Testis (tissue), 2 donors: ENCODE measurements at regions not wholly inside any gene's neighbourhood (a gene's known extent, or its start where the extent isn't known, plus 50 kb on each side); places are given as distances from the start of the nearest gene placed in this dataset.

Experiments
- DNase-seq: peaks from one replicate; pipeline ENCODE4 v3.0.0-alpha.2; 2019
- H3K27ac ChIP-seq, 2 donors: fragments of 200-600 bp; sonication (generic); one replicate each; pipeline ENCODE4 v1.5.1; 2019
- H3K27me3 ChIP-seq: fragments of 200-600 bp; sonication (generic); one replicate; pipeline ENCODE4 v1.5.1; 2019
- H3K36me3 ChIP-seq: fragments of 200-600 bp; sonication (generic); one replicate; pipeline ENCODE4 v1.5.1; 2017; ENCODE audit warnings: low read depth; ENCODE audit errors: missing control alignments
- H3K4me1 ChIP-seq: fragments of 200-600 bp; sonication (generic); one replicate; pipeline ENCODE4 v1.5.1; 2019
- H3K4me3 ChIP-seq, 2 donors: fragments of 200-600 bp; sonication (generic); one replicate each; pipeline ENCODE4 v1.5.1; 2017 to 2019
- H3K9me3 ChIP-seq: fragments of 200-600 bp; sonication (generic); one replicate; pipeline ENCODE4 v1.5.1; 2017
- POLR2A ChIP-seq: fragments of 450-650 bp; IDR thresholded peaks from one replicate; pipeline ENCODE4 v1.6.1; 2017; ENCODE audit warnings: antibody characterized with exemption, mild to moderate bottlenecking, moderate library complexity
- WGBS, 2 donors: methylation state at CpG; one replicate each; pipeline ENCODE4 v1.1.5; 2018; 5-methylcytosine and 5-hydroxymethylcytosine counted together
- intact Hi-C: fragments of 100-400 bp; cut with DNase I; formaldehyde crosslinking; loops from one replicate; pipeline ENCODE4 v1.15.1; 2023; ENCODE audit warnings: low total_unique reads
- TF ChIP-seq, protein P1 (sequence below), 3 experiments: fragments of 450-650 bp in 2 of 3; fragments of 200-600 bp in 1 of 3; sonication (generic) in 1 of 3; IDR thresholded peaks; one replicate each; pipeline ENCODE4 v1.5.1; 2016 to 2019; ENCODE audit warnings: antibody characterized with exemption in 3 of 3, mild to moderate bottlenecking in 2 of 3, moderate library complexity in 1 of 3

DNA sequence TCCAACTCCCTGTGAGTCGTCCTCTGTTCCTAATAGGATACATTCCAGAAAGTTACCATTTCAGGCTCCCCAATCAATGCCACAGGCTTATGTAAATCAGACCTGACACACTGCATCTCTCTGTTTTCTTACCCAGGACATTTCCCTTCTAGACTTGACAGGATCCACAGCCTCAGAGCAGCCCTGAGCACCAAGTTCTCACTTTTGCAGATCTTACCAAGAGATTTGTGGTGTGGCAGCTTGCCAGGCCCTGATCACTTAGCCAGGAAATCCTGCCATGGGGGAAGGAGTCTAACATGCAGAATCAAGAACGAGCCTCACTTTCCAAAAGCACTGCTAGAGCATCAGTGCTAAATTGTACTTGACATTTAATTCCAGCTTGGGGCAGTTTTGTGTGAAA is 202.9 kb downstream of the TBX15 start:
- intact Hi-C loops: no loop called here
- Histone ChIP-seq H3K4me3 (no peak overlapping the region), H3K36me3 (no peaks in the 10 kb centered on the region), H3K4me1 (no peaks in the 10 kb centered on the region), H3K27me3 (no peaks in the 10 kb centered on the region), H3K27ac (no peak overlapping the region), H3K9me3 (no peaks in the 10 kb centered on the region)
- no peak for TF ChIP-seq POLR2A
- TF ChIP-seq, protein P1, sequence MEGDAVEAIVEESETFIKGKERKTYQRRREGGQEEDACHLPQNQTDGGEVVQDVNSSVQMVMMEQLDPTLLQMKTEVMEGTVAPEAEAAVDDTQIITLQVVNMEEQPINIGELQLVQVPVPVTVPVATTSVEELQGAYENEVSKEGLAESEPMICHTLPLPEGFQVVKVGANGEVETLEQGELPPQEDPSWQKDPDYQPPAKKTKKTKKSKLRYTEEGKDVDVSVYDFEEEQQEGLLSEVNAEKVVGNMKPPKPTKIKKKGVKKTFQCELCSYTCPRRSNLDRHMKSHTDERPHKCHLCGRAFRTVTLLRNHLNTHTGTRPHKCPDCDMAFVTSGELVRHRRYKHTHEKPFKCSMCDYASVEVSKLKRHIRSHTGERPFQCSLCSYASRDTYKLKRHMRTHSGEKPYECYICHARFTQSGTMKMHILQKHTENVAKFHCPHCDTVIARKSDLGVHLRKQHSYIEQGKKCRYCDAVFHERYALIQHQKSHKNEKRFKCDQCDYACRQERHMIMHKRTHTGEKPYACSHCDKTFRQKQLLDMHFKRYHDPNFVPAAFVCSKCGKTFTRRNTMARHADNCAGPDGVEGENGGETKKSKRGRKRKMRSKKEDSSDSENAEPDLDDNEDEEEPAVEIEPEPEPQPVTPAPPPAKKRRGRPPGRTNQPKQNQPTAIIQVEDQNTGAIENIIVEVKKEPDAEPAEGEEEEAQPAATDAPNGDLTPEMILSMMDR (IDR thresholded peaks at IDR 0.05): no peak
- WGBS, 2 donors: 44 to 46% methylated on average over 2 of the region's 2 CpGs
- DNase-seq: no peak

DNA sequence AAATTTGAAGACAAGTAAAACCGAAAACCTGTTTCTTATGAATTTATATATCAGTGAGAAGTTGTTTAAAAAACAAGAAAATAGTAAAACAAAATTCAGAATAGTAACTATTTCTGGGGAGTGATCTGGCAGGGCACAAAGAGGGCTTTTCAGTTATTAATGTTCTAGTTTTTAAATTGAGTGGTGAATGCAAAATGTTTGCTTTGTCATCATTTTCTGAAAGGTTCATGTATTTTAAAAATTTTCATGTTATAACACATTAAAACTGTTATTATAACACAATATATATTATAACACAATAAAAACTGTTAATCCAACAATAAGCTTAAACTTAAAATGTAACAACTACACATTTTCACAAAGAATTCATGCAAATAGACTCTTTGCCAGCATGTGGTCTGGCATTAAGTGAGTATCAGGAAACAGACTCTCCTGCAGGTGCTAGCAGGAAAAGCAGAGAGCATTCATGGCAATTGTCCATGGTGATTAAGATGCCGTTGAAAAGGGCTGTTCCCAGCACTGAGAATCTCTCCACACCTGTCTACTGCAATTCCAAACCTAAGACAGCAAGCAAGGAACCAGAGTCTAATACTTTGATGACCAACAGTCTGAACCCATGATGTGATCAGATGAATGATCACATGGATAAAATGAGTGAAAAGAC is 204.9 kb downstream of the TBX15 start:
- Histone ChIP-seq H3K9me3 (no peaks in the 10 kb centered on the region), H3K36me3 (no peaks in the 10 kb centered on the region), H3K27me3 (no peaks in the 10 kb centered on the region), H3K4me3 (no peak overlapping the region), H3K27ac (no peak overlapping the region), H3K4me1 (no peaks in the 10 kb centered on the region)
- DNase-seq: no peak
- 58 to 68% methylated on average over 2 of the region's 2 CpGs for WGBS, 2 donors
- intact Hi-C loops: no loop called here
- TF ChIP-seq, protein P1 (IDR thresholded peaks at IDR 0.05): no peak
- TF ChIP-seq POLR2A: no peak

DNA sequence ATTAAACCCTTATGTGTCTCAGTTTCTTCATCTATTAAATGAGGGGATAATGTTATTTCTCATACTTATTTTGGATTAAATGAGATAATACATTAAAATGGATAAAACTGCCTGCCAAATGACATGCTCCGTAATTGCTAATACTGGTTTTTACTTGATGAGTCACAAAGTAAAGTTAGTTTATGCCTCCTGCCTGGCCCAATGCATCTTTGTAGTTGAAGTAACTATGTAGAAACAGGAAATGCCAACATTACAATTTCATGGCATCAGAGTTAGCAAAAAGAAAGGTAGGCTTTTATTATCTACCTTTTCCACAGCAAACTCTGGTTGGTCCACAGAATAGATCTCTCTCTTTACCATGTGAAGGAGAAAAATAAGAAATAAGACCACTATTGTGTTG is 214.5 kb downstream of the TBX15 start:
- TF ChIP-seq, protein P1 (IDR thresholded peaks at IDR 0.05): no peak
- no peak for TF ChIP-seq POLR2A
- DNase-seq: no peak
- intact Hi-C loops: no loop called here
- Histone ChIP-seq H3K27me3 (no peaks in the 10 kb centered on the region), H3K4me1 (no peaks in the 10 kb centered on the region), H3K4me3 (no peak overlapping the region), H3K27ac (no peak overlapping the region), H3K9me3 (no peaks in the 10 kb centered on the region), H3K36me3 (no peaks in the 10 kb centered on the region)
- 81 to 84% methylated on average over 1 of the region's 1 CpG for WGBS, 2 donors

DNA sequence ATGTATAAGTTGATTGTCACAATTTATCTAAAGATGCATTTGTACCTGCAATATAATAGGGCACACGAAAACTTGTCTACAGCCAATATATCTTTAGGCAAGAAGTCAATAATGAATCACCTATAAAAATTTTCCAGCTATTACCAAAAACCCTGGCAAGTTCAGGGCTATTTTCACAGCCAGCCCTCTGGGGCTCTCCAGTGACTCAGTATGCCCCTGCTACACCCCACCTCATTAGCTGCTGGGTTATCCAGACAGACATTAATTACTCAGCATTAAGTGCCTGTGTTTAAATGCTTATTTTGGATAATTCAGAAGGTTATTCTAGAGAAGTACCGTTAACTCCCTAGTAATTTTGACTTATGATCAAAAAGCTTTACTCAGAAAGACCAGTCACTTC is 220.2 kb downstream of the TBX15 start:
- TF ChIP-seq, protein P1 (IDR thresholded peaks at IDR 0.05): no peak
- TF ChIP-seq POLR2A: no peak
- no peaks in the 10 kb centered on the region for H3K9me3 ChIP-seq
- WGBS, 2 donors: 75 to 76% methylated on average over 2 of the region's 2 CpGs
- no peaks in the 10 kb centered on the region for H3K36me3 ChIP-seq
- H3K27ac ChIP-seq: no peak overlapping the region
- DNase-seq: no peak
- no peak overlapping the region for H3K4me3 ChIP-seq
- H3K27me3 ChIP-seq: no peaks in the 10 kb centered on the region
- H3K4me1 ChIP-seq: no peaks in the 10 kb centered on the region
- intact Hi-C loops: no loop called here

DNA sequence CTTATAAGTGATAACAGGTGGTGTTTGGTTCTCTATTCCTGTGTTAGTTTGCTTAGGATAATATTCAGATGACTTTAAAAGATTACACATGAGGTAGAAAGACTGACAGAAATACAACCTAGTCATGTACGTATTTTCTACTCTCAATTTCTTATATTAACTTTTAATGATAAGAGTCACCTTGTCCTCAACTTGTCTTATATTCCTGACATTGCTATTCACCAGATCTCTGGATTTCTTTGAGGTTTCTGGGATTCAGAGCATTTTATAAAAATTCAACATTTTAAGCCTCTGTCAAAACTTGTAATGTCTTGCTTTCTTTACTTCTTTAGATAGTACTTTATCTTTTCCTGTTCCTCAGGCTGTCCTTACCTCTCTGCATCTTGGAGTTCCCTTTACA is 234.2 kb downstream of the TBX15 start:
- intact Hi-C loops: no loop called here
- Histone ChIP-seq H3K4me3 (no peak overlapping the region), H3K9me3 (no peaks in the 10 kb centered on the region), H3K36me3 (no peaks in the 10 kb centered on the region), H3K4me1 (no peaks in the 10 kb centered on the region), H3K27me3 (no peaks in the 10 kb centered on the region), H3K27ac (no peak overlapping the region)
- no peak for DNase-seq
- 88 to 95% methylated on average over 1 of the region's 1 CpG for WGBS, 2 donors
- TF ChIP-seq, protein P1 (IDR thresholded peaks at IDR 0.05): no peak
- no peak for TF ChIP-seq POLR2A
